ENCODE measurements at regions not wholly inside any gene's neighbourhood (a gene's known extent, or its start where the extent isn't known, plus 50 kb on each side); places are given as distances from the start of the nearest gene placed in this dataset.

DNA sequence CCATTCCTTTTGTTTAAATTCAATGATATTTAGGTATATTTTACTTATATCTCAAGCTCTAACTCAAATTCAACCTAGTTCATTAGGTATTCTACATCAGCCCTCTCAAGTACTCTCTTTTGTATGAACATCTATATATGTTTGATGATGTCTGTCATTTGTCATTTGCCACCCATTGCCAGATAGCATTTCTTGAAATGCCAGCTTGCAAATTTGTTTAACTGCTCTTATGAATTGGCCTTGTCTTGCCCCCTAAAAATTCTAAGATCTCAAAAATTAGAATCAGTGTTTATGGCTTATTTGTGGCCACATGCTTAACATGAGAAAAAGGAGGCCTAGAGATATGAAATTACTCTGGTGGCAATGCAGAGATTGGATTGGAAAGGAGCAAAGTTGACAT is 1140.3 kb upstream of the DDX18 start:
- POLR2A ChIA-PET = no interaction called here
- TF ChIP-seq, protein P1, sequence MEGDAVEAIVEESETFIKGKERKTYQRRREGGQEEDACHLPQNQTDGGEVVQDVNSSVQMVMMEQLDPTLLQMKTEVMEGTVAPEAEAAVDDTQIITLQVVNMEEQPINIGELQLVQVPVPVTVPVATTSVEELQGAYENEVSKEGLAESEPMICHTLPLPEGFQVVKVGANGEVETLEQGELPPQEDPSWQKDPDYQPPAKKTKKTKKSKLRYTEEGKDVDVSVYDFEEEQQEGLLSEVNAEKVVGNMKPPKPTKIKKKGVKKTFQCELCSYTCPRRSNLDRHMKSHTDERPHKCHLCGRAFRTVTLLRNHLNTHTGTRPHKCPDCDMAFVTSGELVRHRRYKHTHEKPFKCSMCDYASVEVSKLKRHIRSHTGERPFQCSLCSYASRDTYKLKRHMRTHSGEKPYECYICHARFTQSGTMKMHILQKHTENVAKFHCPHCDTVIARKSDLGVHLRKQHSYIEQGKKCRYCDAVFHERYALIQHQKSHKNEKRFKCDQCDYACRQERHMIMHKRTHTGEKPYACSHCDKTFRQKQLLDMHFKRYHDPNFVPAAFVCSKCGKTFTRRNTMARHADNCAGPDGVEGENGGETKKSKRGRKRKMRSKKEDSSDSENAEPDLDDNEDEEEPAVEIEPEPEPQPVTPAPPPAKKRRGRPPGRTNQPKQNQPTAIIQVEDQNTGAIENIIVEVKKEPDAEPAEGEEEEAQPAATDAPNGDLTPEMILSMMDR (conservative IDR thresholded peaks at IDR 0.05; ENCODE audit: low read length) = no peak
- TF ChIP-seq EZH2phosphoT487 (IDR thresholded peaks at IDR 0.05; ENCODE audit: borderline replicate concordance, low read depth, low read length) = no peak
- H3K9me2 ChIP-seq (ENCODE audit: insufficient read depth, low read length) = no peaks in the 10 kb centered on the region
- H3K79me2 ChIP-seq (ENCODE audit: insufficient read depth, low read depth, low read length) = no peaks in the 10 kb centered on the region
- H3K4me2 ChIP-seq (ENCODE audit: low read length) = no peak overlapping the region
- no peak overlapping the region for H3K4me3 ChIP-seq (ENCODE audit: low read depth, low read length, poor library complexity, severe bottlenecking)
- intact Hi-C loops (cut with micrococcal nuclease; ENCODE audit: unreplicated experiment) = no loop called here
- H3K4me1 ChIP-seq (ENCODE audit: insufficient read depth, low read length, poor library complexity, severe bottlenecking) = no peaks in the 10 kb centered on the region
- no TSS peak for BruUV-seq (replicated peaks)
- no peak overlapping the region for H2AFZ ChIP-seq (ENCODE audit: low read length)
- no peaks in the 10 kb centered on the region for H3K36me3 ChIP-seq (ENCODE audit: insufficient read depth, low read length)
- CTCF ChIA-PET (ENCODE audit: unreplicated experiment) = no interaction called here
- H3K27ac ChIP-seq (ENCODE audit: low read depth, low read length, poor library complexity, severe bottlenecking) = no peak overlapping the region
- no peaks in the 10 kb centered on the region for H4K20me1 ChIP-seq (ENCODE audit: insufficient read depth, low read length)
- DNase-seq (ENCODE audit: low spot score) = no peak
- H3K9me3 ChIP-seq (ENCODE audit: low read length) = no peaks in the 10 kb centered on the region

DNA sequence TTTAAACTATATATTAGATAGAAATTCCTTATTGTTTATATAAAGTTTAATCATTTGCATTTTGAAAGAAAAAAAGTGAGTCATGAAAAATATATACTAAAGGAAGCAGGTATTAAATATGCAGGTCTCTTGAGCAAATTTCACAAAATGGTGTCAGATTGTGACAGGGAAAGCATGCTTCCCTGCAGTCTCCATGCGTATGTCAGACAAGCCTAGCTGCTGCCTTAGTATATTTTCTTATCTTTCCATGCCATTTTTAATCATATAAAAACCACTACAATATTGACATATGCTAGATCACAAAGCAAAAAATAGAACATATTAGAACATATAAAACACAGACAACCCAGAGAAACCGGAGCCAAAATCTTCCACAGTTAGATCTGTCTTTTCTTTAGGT is 1137.7 kb upstream of the DDX18 start:
- TF ChIP-seq, protein P1 (conservative IDR thresholded peaks at IDR 0.05; ENCODE audit: low read length) = no peak
- TF ChIP-seq EZH2phosphoT487 (IDR thresholded peaks at IDR 0.05; ENCODE audit: borderline replicate concordance, low read depth, low read length) = no peak
- no peak overlapping the region for H3K27ac ChIP-seq (ENCODE audit: low read depth, low read length, poor library complexity, severe bottlenecking)
- H3K9me2 ChIP-seq (ENCODE audit: insufficient read depth, low read length) = no peaks in the 10 kb centered on the region
- no peaks in the 10 kb centered on the region for H3K36me3 ChIP-seq (ENCODE audit: insufficient read depth, low read length)
- DNase-seq (ENCODE audit: low spot score) = no peak
- H3K4me3 ChIP-seq (ENCODE audit: low read depth, low read length, poor library complexity, severe bottlenecking) = no peak overlapping the region
- H3K79me2 ChIP-seq (ENCODE audit: insufficient read depth, low read depth, low read length) = no peaks in the 10 kb centered on the region
- CTCF ChIA-PET (ENCODE audit: unreplicated experiment) = interaction anchor here (0.6 kb wide), 1 partner anchor 1914 kb away, joined by 3 read pairs; no protein-coding TSS in a partner anchor
- H3K4me2 ChIP-seq (ENCODE audit: low read length) = no peak overlapping the region
- intact Hi-C loops (cut with micrococcal nuclease; ENCODE audit: unreplicated experiment) = no loop called here
- H3K9me3 ChIP-seq (ENCODE audit: low read length) = no peaks in the 10 kb centered on the region
- H3K4me1 ChIP-seq (ENCODE audit: insufficient read depth, low read length, poor library complexity, severe bottlenecking) = no peaks in the 10 kb centered on the region
- BruUV-seq (replicated peaks) = no TSS peak
- H4K20me1 ChIP-seq (ENCODE audit: insufficient read depth, low read length) = no peaks in the 10 kb centered on the region
- no peak overlapping the region for H2AFZ ChIP-seq (ENCODE audit: low read length)
- POLR2A ChIA-PET = no interaction called here

DNA sequence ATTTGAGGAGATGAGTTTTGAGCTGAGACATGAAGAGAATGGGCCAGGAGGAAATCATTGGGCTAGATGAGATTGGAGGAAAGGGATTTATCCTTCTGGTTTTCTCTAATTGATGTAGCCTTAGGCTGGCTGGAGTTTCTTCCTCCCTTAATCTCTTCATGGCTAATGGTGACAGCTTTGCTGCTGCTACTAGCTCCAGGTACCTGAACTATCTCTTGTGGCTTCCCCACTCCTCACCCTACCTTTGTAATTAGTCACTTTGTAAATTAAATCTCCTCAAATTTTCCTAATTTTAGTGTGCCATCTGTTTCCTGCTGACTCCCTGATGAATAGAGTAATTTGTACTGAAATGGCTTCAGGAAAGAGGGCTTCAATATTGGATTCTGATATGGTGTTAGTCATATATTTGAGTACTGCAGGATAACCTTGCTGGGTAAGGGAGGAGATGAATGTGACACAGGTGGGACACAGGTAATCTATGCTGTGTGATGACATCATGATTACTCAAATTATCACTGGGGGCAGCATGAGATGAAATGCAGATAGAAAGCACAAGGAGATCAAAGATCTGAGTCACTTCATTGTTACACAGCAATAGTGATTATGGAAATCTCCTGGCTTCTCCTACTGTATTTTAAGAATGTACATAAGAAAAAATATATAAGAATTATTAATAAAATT is 1134.1 kb upstream of the DDX18 start:
- Histone ChIP-seq H3K79me2 (ENCODE audit: insufficient read depth, low read depth, low read length) (no peaks in the 10 kb centered on the region), H2AFZ (ENCODE audit: low read length) (no peak overlapping the region), H3K36me3 (ENCODE audit: insufficient read depth, low read length) (no peaks in the 10 kb centered on the region), H3K9me2 (ENCODE audit: insufficient read depth, low read length) (no peaks in the 10 kb centered on the region), H3K4me1 (ENCODE audit: insufficient read depth, low read length, poor library complexity, severe bottlenecking) (no peaks in the 10 kb centered on the region), H4K20me1 (ENCODE audit: insufficient read depth, low read length) (no peaks in the 10 kb centered on the region), H3K9me3 (ENCODE audit: low read length) (no peaks in the 10 kb centered on the region), H3K27ac (ENCODE audit: low read depth, low read length, poor library complexity, severe bottlenecking) (no peak overlapping the region), H3K4me3 (ENCODE audit: low read depth, low read length, poor library complexity, severe bottlenecking) (no peak overlapping the region), H3K4me2 (ENCODE audit: low read length) (no peak overlapping the region)
- no TSS peak for BruUV-seq (replicated peaks)
- POLR2A ChIA-PET = no interaction called here
- CTCF ChIA-PET (ENCODE audit: unreplicated experiment) = no interaction called here
- intact Hi-C loops (cut with micrococcal nuclease; ENCODE audit: unreplicated experiment) = no loop called here
- no peak for DNase-seq (ENCODE audit: low spot score)
- no peak for TF ChIP-seq EZH2phosphoT487 (IDR thresholded peaks at IDR 0.05; ENCODE audit: borderline replicate concordance, low read depth, low read length)
- TF ChIP-seq, protein P1 (conservative IDR thresholded peaks at IDR 0.05; ENCODE audit: low read length) = no peak
